Hindlimb muscle (tissue), 1 donor: ENCODE measurements at regions not wholly inside any gene's neighbourhood (a gene's known extent, or its start where the extent isn't known, plus 50 kb on each side); places are given as distances from the start of the nearest gene placed in this dataset.

ENCODE experiments used
- DNase-seq: peaks from one replicate; pipeline ENCODE4 v3.0.0-alpha.2; 2013

- no peak for DNase-seq
These were observed 334.1 kb downstream of the RPS24 start for GRCh38 chr10:78367751-78368150.

GRCh38 chr10:78371136-78371535 lies 337.5 kb downstream of the RPS24 start:
- no peak for DNase-seq

GRCh38 chr10:78372806-78373205 lies 339.1 kb downstream of the RPS24 start:
- DNase-seq, result no peak

GRCh38 chr10:78374331-78375028 lies 340.8 kb downstream of the RPS24 start:
- DNase-seq, result no peak

- peak; percentile 38 for DNase-seq
These were observed 342.5 kb downstream of the RPS24 start for GRCh38 chr10:78375854-78376785.

GRCh38 chr10:78377356-78377755 lies 343.7 kb downstream of the RPS24 start:
- no peak for DNase-seq

GRCh38 chr10:78378192-78378591 lies 344.5 kb downstream of the RPS24 start:
- no peak for DNase-seq

- DNase-seq, result no peak
These were observed 347.4 kb downstream of the RPS24 start for GRCh38 chr10:78381107-78381506.

- DNase-seq, result no peak
These were observed 348.4 kb downstream of the RPS24 start for GRCh38 chr10:78382047-78382446.

- DNase-seq, result no peak
These were observed 349.1 kb downstream of the RPS24 start for GRCh38 chr10:78382772-78383171.

GRCh38 chr10:78383378-78384048 lies 349.9 kb downstream of the RPS24 start:
- no peak for DNase-seq

- no peak for DNase-seq
These were observed 350.4 kb downstream of the RPS24 start for GRCh38 chr10:78384049-78384431.

GRCh38 chr10:78385599-78385998 lies 351.9 kb downstream of the RPS24 start:
- no peak for DNase-seq

GRCh38 chr10:78386509-78386908 lies 352.8 kb downstream of the RPS24 start:
- no peak for DNase-seq

GRCh38 chr10:78388331-78389050 lies 354.8 kb downstream of the RPS24 start:
- DNase-seq, result no peak

GRCh38 chr10:78389419-78389818 lies 355.8 kb downstream of the RPS24 start:
- DNase-seq, result no peak

GRCh38 chr10:78390051-78390450 lies 356.4 kb downstream of the RPS24 start:
- DNase-seq, result no peak

GRCh38 chr10:78390817-78391216 lies 357.2 kb downstream of the RPS24 start:
- DNase-seq, result no peak

GRCh38 chr10:78391585-78391984 lies 357.9 kb downstream of the RPS24 start:
- no peak for DNase-seq

- DNase-seq, result no peak
These were observed 358.5 kb downstream of the RPS24 start for GRCh38 chr10:78392197-78392596.

GRCh38 chr10:78393094-78393493 lies 359.4 kb downstream of the RPS24 start:
- DNase-seq, result no peak

- DNase-seq, result no peak
These were observed 360.4 kb downstream of the RPS24 start for GRCh38 chr10:78394047-78394446.

- no peak for DNase-seq
These were observed 361.5 kb downstream of the RPS24 start for GRCh38 chr10:78395162-78395561.
